ENCODE measurements at regions not wholly inside any gene's neighbourhood (a gene's known extent, or its start where the extent isn't known, plus 50 kb on each side); places are given as distances from the start of the nearest gene placed in this dataset.
"Not testable (repeated sequence)": the region's sequence is repeated elsewhere in the genome, so short reads cannot be mapped to it uniquely, and the experiment has no call there.

DNA sequence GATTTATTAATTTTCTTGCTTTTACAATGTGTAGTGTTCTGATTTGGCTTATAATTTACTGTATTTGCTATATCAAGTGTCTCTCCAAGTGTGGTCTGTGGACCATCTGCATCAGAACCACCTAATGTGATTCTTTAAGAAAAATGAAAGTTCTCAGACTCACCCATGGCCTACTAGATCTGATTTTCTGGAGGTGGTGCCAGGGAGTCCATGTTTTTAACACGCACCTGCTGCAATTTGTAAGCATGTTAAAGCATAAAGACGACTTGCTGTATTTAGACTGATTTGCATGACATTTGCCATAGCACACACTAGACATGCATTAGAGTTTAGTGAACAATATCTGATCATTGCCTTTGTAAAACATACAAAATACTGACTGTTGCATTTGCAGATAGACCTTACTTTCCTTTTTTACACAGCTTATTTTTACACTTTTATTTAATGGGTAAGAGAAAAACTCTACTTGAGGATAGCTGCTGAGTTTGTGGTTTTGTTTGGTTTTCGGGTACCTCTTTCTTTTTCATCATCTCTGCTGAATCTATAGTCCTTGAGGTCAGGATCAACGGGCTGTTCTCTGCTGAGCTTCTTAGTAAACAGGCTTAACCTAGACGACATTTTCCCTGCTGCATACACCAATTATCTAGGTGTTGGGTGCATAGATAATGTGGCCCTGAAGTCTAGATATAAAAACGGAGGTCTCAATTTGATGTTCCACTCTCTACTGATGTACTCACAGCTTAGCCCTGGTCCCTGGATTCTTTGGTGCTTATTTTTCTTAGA, 138.0 kb upstream of the ZNF366 start:
- H3K27ac ChIP-seq (ENCODE audit: low read depth in 2 of 2, low read length in 2 of 2), result no peak overlapping the region
- H3K36me3 ChIP-seq (ENCODE audit: control insufficient read depth in 2 of 2, insufficient read depth in 2 of 2, low read length in 2 of 2), result no peaks in the 10 kb centered on the region
- no peak overlapping the region for H3K9ac ChIP-seq (ENCODE audit: low read depth in 1 of 2, low read length in 2 of 2)
- no peak overlapping the region for H3K4me3 ChIP-seq (ENCODE audit: low read length in 2 of 2)
- no peaks in the 10 kb centered on the region for H3K9me3 ChIP-seq (ENCODE audit: control insufficient read depth in 2 of 2, low read length in 2 of 2)
- H3K27me3 ChIP-seq (ENCODE audit: control insufficient read depth in 2 of 2, insufficient read depth in 2 of 2, low read length in 2 of 2), result no peaks in the 10 kb centered on the region
- H3K4me1 ChIP-seq (ENCODE audit: control insufficient read depth in 2 of 2, insufficient read depth in 2 of 2, low read length in 2 of 2), result no peaks in the 10 kb centered on the region

DNA sequence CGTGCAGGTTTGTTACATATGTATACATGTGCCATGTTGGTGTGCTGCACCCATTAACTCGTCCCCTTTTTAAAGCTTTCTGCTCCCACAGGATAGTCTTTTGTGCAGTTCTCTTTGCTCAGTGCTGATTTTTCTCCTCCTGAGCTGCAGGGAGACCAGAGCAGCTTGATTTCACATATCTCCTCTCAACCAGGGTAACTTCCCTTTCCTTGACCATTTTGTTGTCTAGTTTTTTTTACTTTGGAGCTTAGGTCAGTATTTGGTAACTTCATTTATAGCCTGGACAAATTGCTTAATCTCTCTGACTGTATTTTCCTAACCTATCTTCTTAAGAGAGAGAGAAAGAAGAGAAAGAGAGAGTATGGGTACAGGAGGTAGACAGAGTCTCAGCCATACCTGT, 137.1 kb upstream of the ZNF366 start:
- no peak overlapping the region for H3K27ac ChIP-seq (ENCODE audit: low read depth in 2 of 2, low read length in 2 of 2)
- H3K36me3 ChIP-seq (ENCODE audit: control insufficient read depth in 2 of 2, insufficient read depth in 2 of 2, low read length in 2 of 2), result no peaks in the 10 kb centered on the region
- H3K4me1 ChIP-seq (ENCODE audit: control insufficient read depth in 2 of 2, insufficient read depth in 2 of 2, low read length in 2 of 2), result no peaks in the 10 kb centered on the region
- H3K4me3 ChIP-seq (ENCODE audit: low read length in 2 of 2), result no peak overlapping the region
- H3K27me3 ChIP-seq (ENCODE audit: control insufficient read depth in 2 of 2, insufficient read depth in 2 of 2, low read length in 2 of 2), result no peaks in the 10 kb centered on the region
- H3K9ac ChIP-seq (ENCODE audit: low read depth in 1 of 2, low read length in 2 of 2), result no peak overlapping the region
- H3K9me3 ChIP-seq (ENCODE audit: control insufficient read depth in 2 of 2, low read length in 2 of 2), result no peaks in the 10 kb centered on the region

DNA sequence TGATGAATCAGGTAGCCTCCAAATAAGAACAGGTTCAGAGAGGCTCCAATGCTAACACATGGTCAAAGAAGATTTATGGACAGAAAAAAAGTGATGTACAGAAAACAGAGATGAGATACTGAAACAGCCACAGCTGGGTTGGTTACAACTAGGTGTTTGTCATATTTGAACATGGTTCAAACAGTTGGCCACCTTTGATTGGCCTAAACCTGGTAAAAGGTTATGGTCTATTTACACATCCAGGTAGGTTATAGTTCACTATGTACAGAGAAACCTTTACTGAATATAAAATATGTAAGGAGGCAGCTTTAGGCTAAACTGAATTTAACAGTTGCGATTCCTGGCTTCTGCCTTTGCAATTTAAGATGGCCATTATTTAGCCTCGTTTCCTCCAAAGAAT, 134.0 kb upstream of the ZNF366 start:
- Histone ChIP-seq H3K36me3 (ENCODE audit: control insufficient read depth in 2 of 2, insufficient read depth in 2 of 2, low read length in 2 of 2) (no peaks in the 10 kb centered on the region), H3K27me3 (ENCODE audit: control insufficient read depth in 2 of 2, insufficient read depth in 2 of 2, low read length in 2 of 2) (no peaks in the 10 kb centered on the region), H3K27ac (ENCODE audit: low read depth in 2 of 2, low read length in 2 of 2) (no peak overlapping the region), H3K9ac (ENCODE audit: low read depth in 1 of 2, low read length in 2 of 2) (no peak overlapping the region), H3K4me3 (ENCODE audit: low read length in 2 of 2) (no peak overlapping the region), H3K9me3 (ENCODE audit: control insufficient read depth in 2 of 2, low read length in 2 of 2) (no peaks in the 10 kb centered on the region), H3K4me1 (ENCODE audit: control insufficient read depth in 2 of 2, insufficient read depth in 2 of 2, low read length in 2 of 2) (no peaks in the 10 kb centered on the region)

DNA sequence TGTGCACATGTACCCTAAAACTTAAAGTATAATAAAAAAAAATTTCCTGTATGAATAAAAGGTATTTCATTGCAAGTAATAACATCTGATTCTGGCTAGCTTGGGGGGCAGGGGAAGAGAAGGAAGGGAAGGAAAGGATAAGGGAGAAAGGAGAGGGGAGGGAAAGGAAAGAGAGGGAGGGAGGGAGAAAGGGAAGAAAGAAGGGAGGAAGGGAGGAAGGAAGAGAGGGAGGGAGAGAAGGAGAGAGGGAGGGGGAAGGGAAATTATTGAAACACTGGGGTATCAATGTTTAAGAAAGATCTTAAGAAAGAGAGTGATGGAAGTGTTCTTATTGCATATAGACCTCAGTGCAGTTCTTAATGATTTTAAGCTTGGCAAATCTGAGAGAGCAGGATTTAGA, 129.8 kb upstream of the ZNF366 start:
- H3K9me3 ChIP-seq (ENCODE audit: control insufficient read depth in 2 of 2, low read length in 2 of 2), result no peaks in the 10 kb centered on the region
- no peaks in the 10 kb centered on the region for H3K36me3 ChIP-seq (ENCODE audit: control insufficient read depth in 2 of 2, insufficient read depth in 2 of 2, low read length in 2 of 2)
- H3K4me3 ChIP-seq (ENCODE audit: low read length in 2 of 2), result no peak overlapping the region
- no peak overlapping the region for H3K27ac ChIP-seq (ENCODE audit: low read depth in 2 of 2, low read length in 2 of 2)
- peaks cover 0 to 3% of the 10 kb centered on the region in 2 donors for H3K27me3 ChIP-seq (ENCODE audit: control insufficient read depth in 2 of 2, insufficient read depth in 2 of 2, low read length in 2 of 2)
- no peak overlapping the region for H3K9ac ChIP-seq (ENCODE audit: low read depth in 1 of 2, low read length in 2 of 2)
- H3K4me1 ChIP-seq (ENCODE audit: control insufficient read depth in 2 of 2, insufficient read depth in 2 of 2, low read length in 2 of 2), result no peaks in the 10 kb centered on the region

DNA sequence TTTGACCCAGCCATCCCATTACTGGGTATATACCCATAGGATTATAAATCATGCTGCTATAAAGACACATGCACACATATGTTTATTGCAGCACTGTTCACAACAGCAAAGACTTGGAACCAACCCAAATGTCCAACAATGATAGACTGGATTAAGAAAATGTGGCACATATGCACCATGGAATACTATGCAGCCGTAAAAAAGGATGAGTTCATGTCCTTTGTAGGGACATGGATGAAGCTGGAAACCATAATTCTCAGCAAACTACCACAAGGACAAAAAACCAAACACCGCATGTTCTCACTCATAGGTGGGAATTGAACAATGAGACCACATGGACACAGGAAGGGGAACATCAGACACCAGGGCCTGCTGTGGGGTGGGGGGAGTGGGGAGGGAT, 129.4 kb upstream of the ZNF366 start:
- not testable (repeated sequence) for H3K36me3 ChIP-seq (ENCODE audit: control insufficient read depth in 2 of 2, insufficient read depth in 2 of 2, low read length in 2 of 2); H3K9me3 ChIP-seq (ENCODE audit: control insufficient read depth in 2 of 2, low read length in 2 of 2); H3K27me3 ChIP-seq (ENCODE audit: control insufficient read depth in 2 of 2, insufficient read depth in 2 of 2, low read length in 2 of 2); H3K27ac ChIP-seq (ENCODE audit: low read depth in 2 of 2, low read length in 2 of 2); H3K4me3 ChIP-seq (ENCODE audit: low read length in 2 of 2); H3K4me1 ChIP-seq (ENCODE audit: control insufficient read depth in 2 of 2, insufficient read depth in 2 of 2, low read length in 2 of 2); H3K9ac ChIP-seq (ENCODE audit: low read depth in 1 of 2, low read length in 2 of 2)

DNA sequence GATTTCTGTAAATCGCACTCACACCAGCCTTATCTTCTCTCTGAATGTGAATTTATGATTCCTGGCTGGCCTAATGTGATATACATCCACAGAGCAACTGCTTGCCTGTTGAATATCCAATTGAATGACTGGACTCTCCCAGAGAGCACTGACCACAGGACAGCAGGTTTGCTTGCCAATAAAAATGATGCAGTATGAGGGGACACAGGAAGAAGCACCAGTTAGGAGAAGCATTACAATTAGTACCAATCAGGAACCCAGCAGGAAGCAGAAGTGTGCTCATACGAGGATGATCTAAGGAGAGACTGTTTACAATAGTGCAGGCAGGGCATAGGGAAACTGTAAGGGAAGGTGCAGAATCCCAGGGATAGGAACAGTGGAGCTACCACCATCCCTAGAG, 127.2 kb upstream of the ZNF366 start:
- no peaks in the 10 kb centered on the region for H3K9me3 ChIP-seq (ENCODE audit: control insufficient read depth in 2 of 2, low read length in 2 of 2)
- no peak overlapping the region for H3K27ac ChIP-seq (ENCODE audit: low read depth in 2 of 2, low read length in 2 of 2)
- no peaks in the 10 kb centered on the region for H3K36me3 ChIP-seq (ENCODE audit: control insufficient read depth in 2 of 2, insufficient read depth in 2 of 2, low read length in 2 of 2)
- no peak overlapping the region for H3K9ac ChIP-seq (ENCODE audit: low read depth in 1 of 2, low read length in 2 of 2)
- H3K4me3 ChIP-seq (ENCODE audit: low read length in 2 of 2), result no peak overlapping the region
- H3K27me3 ChIP-seq (ENCODE audit: control insufficient read depth in 2 of 2, insufficient read depth in 2 of 2, low read length in 2 of 2), result peaks cover 0 to 3% of the 10 kb centered on the region in 2 donors
- H3K4me1 ChIP-seq (ENCODE audit: control insufficient read depth in 2 of 2, insufficient read depth in 2 of 2, low read length in 2 of 2), result no peaks in the 10 kb centered on the region

DNA sequence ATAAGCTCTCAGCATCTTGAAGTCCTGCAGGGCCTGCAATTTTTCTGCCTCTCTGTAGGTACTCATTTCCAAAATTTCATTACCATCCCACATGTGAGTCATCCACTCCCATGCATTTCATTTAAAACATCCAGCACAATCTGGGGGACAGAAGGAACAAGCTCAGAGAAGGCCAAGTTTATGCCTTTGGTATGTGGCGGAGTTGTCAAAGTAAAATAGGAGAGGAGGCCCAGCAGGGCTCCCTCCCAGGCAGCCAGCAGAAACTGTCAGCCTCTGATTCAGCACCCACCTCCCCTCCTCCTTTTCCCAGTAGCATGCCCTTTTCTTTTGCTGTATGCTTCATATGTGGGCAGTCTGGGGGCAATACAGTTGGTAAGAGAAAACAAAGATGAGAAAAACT, 126.4 kb upstream of the ZNF366 start:
- no peak overlapping the region for H3K9ac ChIP-seq (ENCODE audit: low read depth in 1 of 2, low read length in 2 of 2)
- H3K27me3 ChIP-seq (ENCODE audit: control insufficient read depth in 2 of 2, insufficient read depth in 2 of 2, low read length in 2 of 2), result peaks cover 0 to 3% of the 10 kb centered on the region in 2 donors
- H3K27ac ChIP-seq (ENCODE audit: low read depth in 2 of 2, low read length in 2 of 2), result no peak overlapping the region
- H3K4me3 ChIP-seq (ENCODE audit: low read length in 2 of 2), result no peak overlapping the region
- no peaks in the 10 kb centered on the region for H3K9me3 ChIP-seq (ENCODE audit: control insufficient read depth in 2 of 2, low read length in 2 of 2)
- no peaks in the 10 kb centered on the region for H3K36me3 ChIP-seq (ENCODE audit: control insufficient read depth in 2 of 2, insufficient read depth in 2 of 2, low read length in 2 of 2)
- H3K4me1 ChIP-seq (ENCODE audit: control insufficient read depth in 2 of 2, insufficient read depth in 2 of 2, low read length in 2 of 2), result peaks cover 0 to 4% of the 10 kb centered on the region in 2 donors

DNA sequence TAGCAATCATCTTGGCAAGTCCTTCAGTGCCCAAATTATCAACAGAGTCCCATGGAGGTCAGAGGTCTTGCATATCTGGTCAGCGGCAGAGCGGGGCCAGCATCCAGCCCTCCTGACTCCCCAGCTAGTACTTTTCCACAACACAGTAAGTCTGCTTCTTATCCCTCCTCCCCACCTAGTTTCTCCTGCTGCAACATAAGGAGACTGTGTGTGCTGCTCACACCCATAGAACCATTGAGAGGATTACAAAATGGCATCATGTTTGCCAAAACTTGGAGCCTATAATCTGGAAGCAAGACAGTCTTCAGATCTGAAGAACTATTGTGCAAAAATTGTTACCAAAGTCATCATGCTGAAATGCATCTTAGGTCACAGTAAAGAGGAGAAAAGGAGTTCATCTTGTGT, 125.8 kb upstream of the ZNF366 start:
- no peaks in the 10 kb centered on the region for H3K36me3 ChIP-seq (ENCODE audit: control insufficient read depth in 2 of 2, insufficient read depth in 2 of 2, low read length in 2 of 2)
- no peak overlapping the region for H3K9ac ChIP-seq (ENCODE audit: low read depth in 1 of 2, low read length in 2 of 2)
- no peak overlapping the region for H3K27ac ChIP-seq (ENCODE audit: low read depth in 2 of 2, low read length in 2 of 2)

DNA sequence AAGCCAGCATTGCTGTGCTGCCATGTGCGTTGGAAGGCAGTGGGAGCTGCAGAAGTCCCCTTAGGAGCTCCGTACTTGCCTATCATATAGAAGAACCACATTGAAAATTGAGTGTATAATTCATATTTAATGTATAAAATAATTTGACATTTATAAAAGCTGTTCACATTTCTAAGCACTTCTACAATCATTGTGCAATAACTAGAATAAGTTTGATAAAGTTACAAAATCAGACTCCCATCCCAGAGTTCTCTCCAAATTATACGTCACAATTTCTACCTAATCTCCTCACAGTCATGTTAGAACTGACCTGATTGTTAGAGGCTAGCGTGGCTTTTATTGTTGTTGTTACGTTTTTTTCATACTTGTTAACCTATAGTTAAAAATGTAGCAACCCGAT, 123.5 kb upstream of the ZNF366 start:
- Histone ChIP-seq H3K9ac (ENCODE audit: low read depth in 1 of 2, low read length in 2 of 2) (no peak overlapping the region), H3K36me3 (ENCODE audit: control insufficient read depth in 2 of 2, insufficient read depth in 2 of 2, low read length in 2 of 2) (no peaks in the 10 kb centered on the region), H3K9me3 (ENCODE audit: control insufficient read depth in 2 of 2, low read length in 2 of 2) (no peaks in the 10 kb centered on the region), H3K27ac (ENCODE audit: low read depth in 2 of 2, low read length in 2 of 2) (no peak overlapping the region), H3K27me3 (ENCODE audit: control insufficient read depth in 2 of 2, insufficient read depth in 2 of 2, low read length in 2 of 2) (peaks cover 0 to 3% of the 10 kb centered on the region in 2 donors), H3K4me1 (ENCODE audit: control insufficient read depth in 2 of 2, insufficient read depth in 2 of 2, low read length in 2 of 2) (peaks cover 0 to 4% of the 10 kb centered on the region in 2 donors), H3K4me3 (ENCODE audit: low read length in 2 of 2) (no peak overlapping the region)

More for the DNA sequence above, 125.8 kb upstream of the ZNF366 start:
- Histone ChIP-seq H3K9me3 (ENCODE audit: control insufficient read depth in 2 of 2, low read length in 2 of 2) (no peaks in the 10 kb centered on the region), H3K4me1 (ENCODE audit: control insufficient read depth in 2 of 2, insufficient read depth in 2 of 2, low read length in 2 of 2) (peaks cover 0 to 4% of the 10 kb centered on the region in 2 donors), H3K27me3 (ENCODE audit: control insufficient read depth in 2 of 2, insufficient read depth in 2 of 2, low read length in 2 of 2) (peaks cover 0 to 3% of the 10 kb centered on the region in 2 donors), H3K4me3 (ENCODE audit: low read length in 2 of 2) (no peak overlapping the region)

DNA sequence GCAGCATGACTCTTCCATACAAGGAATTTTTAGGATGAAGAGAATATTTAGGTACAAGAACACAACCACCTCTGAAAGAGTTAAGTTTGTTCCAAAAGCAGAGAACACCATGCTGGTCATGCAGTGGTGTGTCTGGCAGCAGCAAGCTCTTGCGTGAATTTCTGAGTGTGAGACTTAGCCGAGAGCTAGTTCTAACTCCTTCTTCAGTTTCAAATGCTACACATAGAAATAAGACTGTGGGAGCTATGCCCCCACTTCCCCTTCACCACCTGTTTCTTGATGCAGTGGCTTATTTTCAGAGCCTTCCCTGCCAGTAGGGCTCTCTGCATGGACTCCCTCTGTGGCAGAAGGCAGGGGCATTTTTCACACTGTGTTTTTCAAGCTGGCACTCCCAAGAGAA, 122.9 kb upstream of the ZNF366 start:
- H3K9ac ChIP-seq (ENCODE audit: low read depth in 1 of 2, low read length in 2 of 2), result no peak overlapping the region
- H3K4me1 ChIP-seq (ENCODE audit: control insufficient read depth in 2 of 2, insufficient read depth in 2 of 2, low read length in 2 of 2), result peaks cover 0 to 4% of the 10 kb centered on the region in 2 donors
- H3K27ac ChIP-seq (ENCODE audit: low read depth in 2 of 2, low read length in 2 of 2), result no peak overlapping the region
- no peaks in the 10 kb centered on the region for H3K27me3 ChIP-seq (ENCODE audit: control insufficient read depth in 2 of 2, insufficient read depth in 2 of 2, low read length in 2 of 2)
- no peak overlapping the region for H3K4me3 ChIP-seq (ENCODE audit: low read length in 2 of 2)
- no peaks in the 10 kb centered on the region for H3K36me3 ChIP-seq (ENCODE audit: control insufficient read depth in 2 of 2, insufficient read depth in 2 of 2, low read length in 2 of 2)
- H3K9me3 ChIP-seq (ENCODE audit: control insufficient read depth in 2 of 2, low read length in 2 of 2), result no peaks in the 10 kb centered on the region

Measured in mucosa of rectum (tissue), 2 donors.